ENCODE measurements at regions not wholly inside any gene's neighbourhood (a gene's known extent, or its start where the extent isn't known, plus 50 kb on each side); places are given as distances from the start of the nearest gene placed in this dataset.

DNA sequence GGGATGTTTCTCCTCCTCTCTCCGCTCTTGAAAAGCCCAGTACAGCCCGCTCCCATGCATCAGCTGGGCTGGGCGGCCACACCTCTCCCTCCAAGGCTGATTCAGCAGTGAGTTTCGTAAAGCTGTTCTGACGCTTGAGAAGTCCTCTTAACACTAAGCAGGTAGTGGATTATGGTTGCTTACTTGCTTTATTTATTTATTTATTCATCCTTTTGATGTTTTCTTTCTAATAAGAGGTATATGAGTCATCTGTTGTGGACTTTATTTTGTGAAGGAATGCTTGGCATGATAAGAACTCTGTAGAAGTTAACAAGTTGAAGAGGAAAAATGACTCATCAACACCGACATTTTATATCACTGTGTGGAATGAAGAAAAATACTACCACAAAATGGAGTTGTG lies 285.0 kb downstream of the SQOR start:
- TF ChIP-seq CTCF (conservative IDR thresholded peaks at IDR 0.05 in 1 of 2, IDR thresholded peaks at IDR 0.05 in 1 of 2; ENCODE audit: extremely low read depth in 1 of 2, insufficient read depth in 1 of 2, low read depth in 1 of 2, low read length in 2 of 2) (no peak), EZH2 (IDR thresholded peaks at IDR 0.05; ENCODE audit: borderline replicate concordance, low read length) (no peak)
